SK-N-MC (cell line): ENCODE measurements at regions not wholly inside any gene's neighbourhood (a gene's known extent, or its start where the extent isn't known, plus 50 kb on each side); places are given as distances from the start of the nearest gene placed in this dataset.

Source experiments
- EZH2 ChIP-seq: fragments of 200-600 bp; sonication (generic); IDR thresholded peaks from one replicate; pipeline ENCODE4 v1.6.1; 2017; ENCODE audit warnings: antibody characterized with exemption
- FOXP2 ChIP-seq: optimal IDR thresholded peaks from 2 replicates; pipeline ENCODE3; 2011; ENCODE audit warnings: mild to moderate bottlenecking, moderate library complexity; ENCODE audit not compliant: insufficient read depth; ENCODE audit errors: extremely low read length, control extremely low read depth
- POLR2AphosphoS5 ChIP-seq: IDR thresholded peaks from 2 replicates; pipeline ENCODE4 v1.6.1; 2012; ENCODE audit warnings: mild to moderate bottlenecking, low read depth, low read length, borderline replicate concordance

DNA sequence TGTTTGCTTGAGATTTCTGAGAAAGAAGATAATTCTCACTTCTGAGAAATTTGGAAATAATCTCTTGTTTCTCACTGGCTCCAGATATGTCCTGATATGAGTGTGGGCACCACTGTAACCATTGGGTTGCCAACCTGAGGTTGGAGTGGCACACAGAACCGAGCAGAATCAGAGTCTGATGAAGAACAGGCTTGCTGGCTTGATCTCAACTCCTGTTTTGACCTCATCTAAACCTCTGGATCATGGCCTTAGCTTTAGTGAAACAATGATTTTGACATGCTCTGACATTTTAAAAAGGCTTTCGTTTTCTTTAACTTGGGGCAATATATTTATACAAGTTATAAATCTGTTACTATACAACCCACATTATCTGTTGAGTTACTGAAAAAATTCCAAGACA lies 548.0 kb downstream of the IRS1 start:
- TF ChIP-seq FOXP2 (no peak), POLR2AphosphoS5 (no peak), EZH2 (no peak)
